ENCODE measurements at regions not wholly inside any gene's neighbourhood (a gene's known extent, or its start where the extent isn't known, plus 50 kb on each side); places are given as distances from the start of the nearest gene placed in this dataset.

GRCh38 chr11:134609361-134610115, 197.5 kb upstream of the B3GAT1 start:
- TF ChIP-seq EZH2phosphoT487 (IDR thresholded peaks at IDR 0.05; ENCODE audit: borderline replicate concordance) (no peak), EZH2 (IDR thresholded peaks at IDR 0.05) (no peak), CTCF (IDR thresholded peaks at IDR 0.05 in 2 of 3, conservative IDR thresholded peaks at IDR 0.05 in 1 of 3; ENCODE audit: borderline replicate concordance in 1 of 3, insufficient read depth in 1 of 3, low read depth in 2 of 3, low read length in 2 of 3) (no peak), POLR2AphosphoS5 (IDR thresholded peaks at IDR 0.05; ENCODE audit: low read depth, low read length) (no peak), ZNF274 (IDR thresholded peaks at IDR 0.05; ENCODE audit: low read depth, low read length) (no peak), ATF3 (IDR thresholded peaks at IDR 0.05) (no peak), ELF1 (IDR thresholded peaks at IDR 0.05; ENCODE audit: borderline replicate concordance, low read depth) (no peak), SP1 (IDR thresholded peaks at IDR 0.05; ENCODE audit: low read depth) (no peak), SIN3A (IDR thresholded peaks at IDR 0.05; ENCODE audit: low read depth) (no peak), POLR2A (IDR thresholded peaks at IDR 0.05; ENCODE audit: borderline replicate concordance, extremely low read depth, insufficient read depth, insufficient read length) (no peak), CEBPB (IDR thresholded peaks at IDR 0.05; ENCODE audit: low read depth) (no peak), TCF7L2 (IDR thresholded peaks at IDR 0.05; ENCODE audit: borderline replicate concordance, extremely low read depth, insufficient read depth, insufficient read length) (no peak), REST (IDR thresholded peaks at IDR 0.05; ENCODE audit: low read depth) (no peak)

All from HCT116 (cell line).